HG02571 (cell line): ENCODE measurements at regions not wholly inside any gene's neighbourhood (a gene's known extent, or its start where the extent isn't known, plus 50 kb on each side); places are given as distances from the start of the nearest gene placed in this dataset.
"Not testable (repeated sequence)": the region's sequence is repeated elsewhere in the genome, so short reads cannot be mapped to it uniquely, and the experiment has no call there.

Source experiments
- ATAC-seq: cut with Tn5 transposase; IDR thresholded peaks from one replicate; pipeline ENCODE4 v1.9.1; 2021; ENCODE audit warnings: mild to moderate bottlenecking, moderate library complexity; ENCODE audit not compliant: unreplicated experiment

DNA sequence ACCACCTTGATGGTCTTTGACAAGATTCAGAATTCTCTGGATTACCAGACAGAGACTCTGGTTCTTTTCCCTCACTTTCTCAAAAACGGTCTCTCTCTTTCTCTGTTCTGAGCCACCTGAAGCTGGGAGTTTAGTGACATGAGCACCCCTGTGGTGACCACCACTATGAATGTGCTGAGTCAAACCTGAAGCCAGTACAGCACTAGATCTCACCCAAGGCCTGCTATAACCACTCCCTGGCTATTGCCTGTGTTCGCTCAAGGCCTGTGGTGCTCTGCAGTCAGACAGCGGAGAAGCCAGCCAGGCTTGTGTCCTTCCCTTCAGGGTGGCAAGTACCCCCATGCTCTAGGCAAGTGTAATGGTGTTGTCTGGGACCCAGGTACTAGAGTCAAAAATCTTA is 828.9 kb upstream of the NXPH2 start:
- ATAC-seq: no peak

DNA sequence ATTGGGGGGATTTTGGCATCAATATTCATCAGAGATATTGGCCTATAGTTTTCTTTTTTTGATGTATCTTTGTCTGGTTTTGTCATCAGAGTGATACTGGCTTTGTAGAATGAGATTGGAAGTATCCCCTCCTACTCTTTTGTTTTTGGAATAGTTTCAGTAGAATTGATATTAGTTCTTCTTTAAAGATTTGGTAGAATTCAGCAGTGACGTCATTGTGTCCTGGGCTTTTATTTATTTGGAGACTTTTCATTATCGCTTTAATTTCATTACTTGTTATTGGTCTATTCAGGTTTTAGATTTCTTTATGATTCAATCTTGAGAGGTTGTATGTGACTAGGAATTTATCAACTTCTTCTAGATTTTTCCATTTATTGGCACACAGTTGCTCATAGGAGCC is 825.5 kb upstream of the NXPH2 start:
- no peak for ATAC-seq

DNA sequence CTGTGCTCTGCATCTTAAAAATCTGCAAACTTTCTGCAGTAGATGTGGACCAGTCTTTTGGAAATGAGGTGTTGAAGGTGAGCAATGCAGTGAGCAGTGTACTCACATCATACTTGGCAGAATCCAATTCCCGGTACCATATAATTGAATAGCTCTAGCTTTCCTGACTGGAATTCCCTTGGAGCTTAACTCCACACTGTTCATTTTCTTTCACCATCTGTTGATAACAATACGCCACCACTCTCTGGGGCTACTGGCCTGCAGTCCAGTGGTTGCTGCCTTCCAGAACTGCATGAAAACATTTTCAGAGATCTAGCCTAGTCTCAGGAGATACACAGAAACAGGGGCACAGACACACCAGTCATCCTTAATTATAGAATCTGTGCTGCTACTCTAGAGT is 820.0 kb upstream of the NXPH2 start:
- no peak for ATAC-seq

DNA sequence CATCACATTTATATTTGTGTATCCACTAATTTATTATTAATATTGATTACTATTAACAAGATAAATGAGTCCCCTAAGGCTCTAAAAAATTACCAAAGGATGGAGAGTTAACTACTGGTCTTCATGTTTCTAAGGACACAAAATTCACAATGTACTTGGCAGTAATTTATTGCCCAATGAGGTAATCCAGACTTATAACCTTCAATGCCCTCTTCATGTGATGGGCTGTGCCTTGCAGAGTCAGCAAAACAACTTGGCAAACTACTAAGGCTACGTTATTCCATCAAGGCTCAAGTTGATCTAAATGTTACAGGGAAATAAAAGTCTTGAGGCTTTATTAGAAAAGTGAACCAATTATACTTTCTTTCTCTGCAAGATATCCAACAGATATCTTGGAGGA is 804.9 kb upstream of the NXPH2 start:
- no peak for ATAC-seq

DNA sequence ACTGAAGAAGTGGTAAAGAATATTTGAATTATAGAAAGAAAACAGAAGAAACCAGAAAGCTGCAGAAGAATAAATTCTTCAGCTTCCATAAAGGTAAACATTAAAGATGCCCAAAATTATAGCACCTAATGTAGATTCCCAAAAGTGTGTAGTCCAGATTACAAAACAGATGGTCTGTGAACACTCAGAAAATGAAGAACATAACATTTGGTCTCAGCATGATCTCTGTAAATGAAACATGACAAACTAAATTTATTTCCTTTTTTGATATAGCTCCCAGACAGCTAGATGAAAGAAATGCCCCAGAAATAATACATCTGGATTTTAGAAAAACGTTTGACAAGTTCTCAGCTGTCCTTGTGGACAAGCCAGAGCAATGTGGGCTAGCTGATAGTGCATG is 794.2 kb upstream of the NXPH2 start:
- no peak for ATAC-seq

DNA sequence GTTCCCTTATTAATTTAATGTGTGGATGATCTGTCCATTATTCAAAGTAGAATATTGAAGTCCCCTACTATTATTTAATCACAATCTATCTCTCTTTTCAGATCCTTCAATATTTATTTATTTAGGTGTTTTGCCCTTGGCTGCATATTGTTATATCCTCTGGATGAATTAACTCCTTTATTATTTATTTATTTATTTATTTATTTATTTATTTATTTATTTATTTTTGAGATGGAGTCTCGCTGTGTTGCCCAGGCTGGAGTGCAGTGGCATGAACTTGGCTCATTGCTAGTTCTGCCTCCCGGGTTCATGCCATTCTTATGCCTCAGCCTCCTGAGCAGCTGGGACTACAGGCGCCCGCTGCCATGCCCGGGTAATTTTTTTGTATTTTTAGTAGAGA is 776.6 kb upstream of the NXPH2 start:
- no peak for ATAC-seq

DNA sequence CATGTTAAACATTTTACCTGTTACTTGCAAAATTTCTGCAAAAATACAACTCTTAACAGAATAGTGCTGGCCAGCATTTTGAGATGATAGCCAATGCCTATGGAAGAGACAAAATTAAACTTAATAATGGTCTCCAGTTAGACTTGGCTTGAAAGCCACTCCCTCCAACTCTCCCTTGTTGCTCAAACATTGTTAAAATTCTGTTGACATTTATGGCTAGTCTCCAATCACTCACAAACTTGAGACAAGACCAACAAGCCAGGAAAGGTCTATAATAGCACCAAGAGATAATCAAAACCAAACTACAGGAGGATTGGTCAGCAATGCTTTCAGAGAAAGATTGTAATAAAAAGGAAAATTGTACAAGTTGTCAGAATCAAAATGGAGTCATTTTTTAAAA is 770.7 kb upstream of the NXPH2 start:
- no peak for ATAC-seq

DNA sequence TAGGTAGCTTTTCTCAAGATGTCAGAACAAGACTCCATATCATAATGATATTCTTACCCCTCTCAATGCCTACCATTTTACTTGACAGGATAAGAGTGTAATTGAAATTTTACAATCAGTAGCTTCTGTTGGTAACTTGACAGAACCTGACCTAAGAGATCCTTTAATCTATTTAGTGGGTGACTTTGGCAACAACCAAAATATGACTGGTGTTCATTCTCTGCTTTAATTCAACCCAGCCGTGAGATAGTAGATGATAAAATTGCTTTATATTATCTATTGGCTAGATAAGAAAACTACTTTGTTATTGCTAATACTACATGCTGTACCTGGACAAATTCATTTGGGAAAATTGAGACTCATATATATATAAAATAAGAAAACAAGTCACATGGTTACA is 770.2 kb upstream of the NXPH2 start:
- no peak for ATAC-seq

DNA sequence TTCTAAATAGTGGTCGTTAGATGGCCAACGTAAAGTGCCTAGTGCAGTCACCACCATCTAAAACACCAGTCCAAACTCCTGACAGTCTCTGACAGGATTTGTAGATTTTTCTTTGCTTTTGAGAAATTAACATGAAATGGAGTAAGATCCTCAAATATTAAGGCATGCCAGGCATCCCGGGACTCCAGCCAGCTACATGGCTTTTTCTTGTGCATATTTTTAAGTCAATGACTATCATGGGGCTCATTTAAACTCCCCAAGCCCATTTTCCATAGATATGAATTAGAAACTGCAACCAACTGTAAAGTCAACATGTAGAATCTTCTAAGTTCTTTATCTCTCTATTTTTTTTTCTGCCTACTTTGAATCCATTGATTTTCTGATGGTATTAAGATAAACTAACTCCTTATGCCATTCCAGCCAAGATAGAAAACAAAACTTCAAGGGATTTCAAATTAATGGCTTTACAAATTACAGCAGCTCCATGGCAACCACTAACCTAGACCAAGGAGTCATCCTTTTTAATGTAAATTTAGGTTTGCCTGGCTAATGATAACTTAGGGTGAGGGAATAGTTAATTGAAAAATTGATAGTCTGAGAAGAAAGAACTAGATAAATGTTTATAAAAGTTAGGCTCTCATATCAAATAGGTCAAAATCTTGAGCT is 764.1 kb upstream of the NXPH2 start:
- no peak for ATAC-seq

DNA sequence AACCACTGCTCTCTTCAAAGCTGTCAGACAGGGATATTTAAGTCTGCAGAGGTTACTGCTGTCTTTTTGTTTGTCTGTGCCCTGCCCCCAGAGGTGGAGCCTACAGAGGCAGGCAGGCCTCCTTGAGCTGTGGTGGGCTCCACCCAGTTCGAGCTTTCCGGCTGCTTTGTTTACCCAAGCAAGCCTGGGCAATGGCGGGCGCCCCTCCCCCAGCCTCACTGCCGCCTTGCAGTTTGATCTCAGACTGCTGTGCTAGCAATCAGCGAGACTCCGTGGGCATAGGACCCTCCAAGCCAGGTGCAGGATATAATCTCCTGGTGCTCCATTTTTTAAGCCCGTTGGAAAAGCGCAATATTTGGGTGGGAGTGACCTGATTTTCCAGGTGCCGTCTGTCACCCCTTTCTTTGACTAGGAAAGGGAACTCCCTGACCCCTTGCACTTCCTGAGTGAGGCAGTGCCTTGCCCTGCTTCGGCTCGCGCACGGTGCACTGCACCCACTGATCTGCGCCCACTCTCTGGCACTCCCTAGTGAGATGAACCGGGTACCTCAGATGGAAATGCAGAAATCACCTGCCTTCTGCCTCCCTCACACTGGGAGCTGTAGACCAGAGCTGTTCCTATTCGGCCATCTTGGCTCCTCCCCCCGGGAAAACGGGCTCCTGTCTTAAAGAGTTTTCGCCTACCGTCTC is 758.3 kb upstream of the NXPH2 start:
- not testable (repeated sequence) for ATAC-seq

DNA sequence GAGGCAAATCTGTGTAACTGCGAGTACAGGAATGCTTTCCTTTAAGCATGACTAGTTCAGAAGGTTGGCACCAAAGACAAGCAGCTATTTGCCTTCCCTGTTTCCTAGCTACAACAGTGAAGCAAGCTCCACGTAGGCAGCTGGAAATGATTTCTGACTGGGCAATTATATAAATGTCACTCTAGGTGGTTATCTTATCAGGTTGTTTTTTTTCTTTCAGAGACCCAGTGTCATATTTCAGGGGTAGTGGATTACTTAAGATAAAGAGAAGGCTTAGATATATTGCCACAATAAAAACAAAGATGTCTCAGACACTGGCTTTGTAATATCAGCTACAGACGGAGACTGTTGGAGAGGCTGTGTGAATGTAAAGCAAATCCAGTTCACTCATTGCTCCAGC is 748.9 kb upstream of the NXPH2 start:
- ATAC-seq: no peak

DNA sequence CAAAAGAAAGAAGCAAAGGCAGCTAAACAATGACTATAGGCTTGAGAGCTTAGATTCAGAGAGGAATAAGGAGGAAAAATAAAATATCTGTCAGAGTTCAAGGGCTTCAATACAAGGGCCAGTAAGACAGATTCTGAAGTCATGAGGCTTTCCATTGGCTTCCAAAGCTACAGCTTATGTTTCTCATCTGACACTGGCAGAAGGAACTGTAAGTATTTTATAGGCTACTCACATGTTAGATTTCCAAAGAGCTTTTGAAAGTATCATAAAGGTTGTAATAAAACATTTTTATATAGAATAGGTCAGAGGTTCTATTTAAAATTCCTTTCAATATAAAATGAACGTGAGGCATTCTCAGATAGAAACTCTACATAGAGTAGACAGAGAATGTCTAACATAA is 746.6 kb upstream of the NXPH2 start:
- no peak for ATAC-seq

DNA sequence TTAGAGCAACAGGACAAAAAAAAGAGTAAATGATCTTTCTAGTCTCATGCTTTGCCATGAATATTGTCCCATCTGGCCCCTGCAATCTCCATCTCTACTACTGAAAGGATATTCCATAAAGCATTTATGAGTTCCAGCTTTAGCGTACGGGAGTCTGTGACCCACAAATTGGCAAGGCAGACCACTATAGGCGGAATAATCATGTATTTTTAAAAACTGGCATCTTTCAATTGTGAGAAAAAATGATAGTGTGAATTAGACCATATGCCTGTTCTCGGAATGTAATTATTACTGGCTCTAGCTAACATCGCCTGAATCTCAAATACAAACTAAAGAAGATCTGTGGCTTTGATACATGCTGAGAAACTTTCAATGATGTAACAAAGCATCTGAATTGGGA is 738.1 kb upstream of the NXPH2 start:
- ATAC-seq: no peak

DNA sequence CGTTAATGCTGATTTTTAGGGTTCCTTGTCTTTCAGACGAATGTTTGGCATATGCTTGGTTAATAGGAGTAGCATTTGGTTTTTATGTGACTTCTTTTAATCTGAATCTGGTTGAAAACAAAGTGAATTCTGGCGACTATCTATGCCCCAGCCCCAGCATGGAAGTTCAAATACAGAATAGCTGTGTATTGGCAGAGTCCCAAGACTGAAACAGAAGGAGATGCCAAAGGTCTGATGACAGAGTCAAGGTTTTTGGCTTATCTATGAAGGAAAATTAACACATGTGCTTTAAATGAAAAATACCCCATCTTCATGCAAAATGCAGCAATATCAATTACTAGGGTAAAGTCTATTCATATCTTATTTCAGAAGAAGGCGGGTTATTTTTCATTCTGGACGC is 734.8 kb upstream of the NXPH2 start:
- no peak for ATAC-seq

DNA sequence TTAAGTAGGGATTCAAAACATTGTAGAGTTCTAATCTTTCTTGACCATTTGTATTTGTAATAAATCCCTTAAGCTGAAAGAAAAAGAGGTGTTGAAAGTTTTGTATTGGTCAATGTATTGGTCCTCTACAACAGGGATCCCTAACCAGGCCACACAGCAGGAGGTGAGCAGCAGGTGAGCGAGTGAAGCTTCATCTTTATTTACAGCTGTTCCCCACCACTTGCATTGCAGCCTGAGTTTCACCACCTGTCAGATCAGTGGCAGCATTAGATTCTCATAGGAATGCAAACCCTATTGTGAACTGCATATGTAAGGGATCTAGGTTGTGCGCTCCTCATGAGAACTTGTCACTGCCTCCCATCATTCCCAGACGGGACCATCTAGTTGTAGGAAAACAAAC is 715.7 kb upstream of the NXPH2 start:
- no peak for ATAC-seq

DNA sequence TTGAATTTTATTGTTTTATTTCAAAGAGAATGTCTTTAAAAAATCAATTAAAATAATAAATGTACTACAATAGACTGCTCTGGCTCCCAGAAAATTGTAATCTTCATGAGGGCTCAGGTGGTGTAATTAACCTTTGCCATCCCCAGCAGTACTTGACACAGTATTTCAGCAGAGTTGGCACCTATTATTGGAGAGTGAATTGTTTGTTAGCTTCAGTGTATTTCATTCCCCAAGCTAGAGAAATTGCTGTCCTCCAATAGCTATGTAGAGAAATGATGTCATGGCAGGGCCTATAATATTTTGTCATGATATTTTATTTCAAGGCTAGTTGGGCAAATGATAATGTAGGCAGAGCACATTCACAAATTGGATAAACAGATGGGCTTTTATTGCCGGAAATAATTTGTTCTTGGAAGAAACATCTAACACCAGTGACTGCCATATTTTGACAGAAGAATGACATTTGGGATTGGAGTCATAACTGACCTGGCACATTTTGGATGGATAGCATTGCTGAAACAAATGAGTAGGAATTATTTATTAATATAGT is 712.0 kb upstream of the NXPH2 start:
- ATAC-seq: no peak

DNA sequence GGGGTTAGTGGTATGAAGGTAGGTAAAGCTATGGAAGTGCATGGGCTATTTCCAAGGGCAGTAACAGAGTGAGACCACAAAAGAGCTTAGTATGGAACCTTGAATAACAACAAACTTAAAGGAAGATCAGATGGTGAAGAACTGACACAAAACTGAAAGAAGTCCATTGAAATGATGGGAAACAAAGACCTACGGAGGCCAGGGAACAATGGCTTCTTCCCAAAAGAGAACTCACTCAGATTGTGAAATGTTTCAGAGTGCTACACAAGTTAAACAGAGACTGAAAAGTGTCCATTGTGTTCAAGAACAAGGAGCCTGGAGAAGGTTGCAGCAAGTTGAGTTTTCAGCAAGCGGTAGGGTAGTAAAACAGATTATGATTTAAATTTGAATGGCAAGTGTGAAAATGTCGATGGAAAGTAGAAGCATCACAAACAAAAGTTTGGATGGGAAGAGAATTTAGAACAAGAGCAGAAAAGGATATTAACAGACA is 700.0 kb upstream of the NXPH2 start:
- ATAC-seq: no peak

DNA sequence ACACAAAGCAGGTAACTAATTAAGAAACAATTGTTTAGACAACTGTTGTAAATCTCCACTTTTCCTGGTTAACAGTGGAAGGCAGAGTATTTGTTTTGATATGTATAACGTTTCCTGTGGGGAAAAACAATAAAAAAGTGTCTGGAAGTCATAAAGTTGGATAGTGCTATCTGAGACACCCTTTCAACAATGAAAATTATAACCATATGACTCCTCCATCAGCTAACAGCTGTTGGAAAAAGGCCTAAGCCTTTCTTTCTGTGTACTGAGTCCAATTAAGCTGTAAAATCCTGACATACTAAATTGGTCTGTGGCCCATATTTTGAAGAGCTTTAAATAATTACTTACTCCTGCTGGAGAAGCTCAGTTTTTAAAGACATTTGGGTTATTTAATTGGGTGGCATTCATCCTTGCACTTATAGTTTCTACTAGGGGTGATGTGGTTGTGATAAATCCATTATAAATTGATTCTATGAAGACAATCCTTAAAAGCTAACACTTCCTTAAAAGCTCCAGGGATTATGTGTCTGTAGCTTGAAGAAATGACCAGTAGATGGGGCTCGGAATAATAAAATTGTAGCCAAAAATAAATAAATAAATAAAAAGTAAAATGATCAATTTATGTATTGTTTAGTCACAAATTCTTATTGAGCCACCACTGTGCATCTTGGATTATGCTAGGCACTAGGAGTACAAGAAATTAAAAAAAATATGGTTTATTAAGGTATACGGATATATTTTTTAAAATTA is 698.1 kb upstream of the NXPH2 start:
- no peak for ATAC-seq

DNA sequence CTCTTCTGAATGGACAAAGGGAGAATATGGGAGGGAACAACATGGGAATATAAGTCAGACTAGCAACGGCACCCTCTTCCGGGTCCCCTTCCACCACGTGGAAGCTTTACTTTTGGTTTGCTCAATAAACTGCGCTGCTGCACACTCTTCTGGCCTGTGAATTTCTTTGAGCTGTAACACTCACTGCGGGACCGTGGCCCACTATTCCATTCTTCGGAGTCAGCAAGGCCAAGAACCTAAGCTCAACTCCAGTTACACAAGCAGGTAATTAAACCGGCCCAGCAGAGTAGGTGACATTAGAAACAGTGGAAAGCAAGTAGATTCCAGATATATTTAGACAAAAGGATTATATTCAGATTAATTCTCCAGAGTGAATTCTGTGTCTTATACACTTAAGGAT is 697.4 kb upstream of the NXPH2 start:
- no peak for ATAC-seq

DNA sequence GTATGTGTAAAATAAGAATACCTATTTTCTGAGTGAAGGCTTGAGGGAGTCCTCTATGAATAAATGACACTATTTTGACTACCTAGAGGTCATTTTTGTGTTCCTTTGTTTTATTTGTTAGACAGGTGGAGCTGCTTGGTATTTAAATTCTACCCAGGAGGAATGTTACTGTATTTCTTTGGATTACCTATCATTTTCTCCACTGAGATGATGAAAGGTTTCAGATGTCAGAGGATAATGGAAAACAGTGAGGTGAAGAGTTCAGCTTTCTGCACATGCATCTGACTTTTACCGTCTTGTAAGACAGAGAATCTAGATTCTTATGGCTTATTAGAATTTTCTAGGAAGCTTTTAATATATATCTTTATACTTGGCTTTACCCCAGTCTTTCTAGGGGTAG is 689.8 kb upstream of the NXPH2 start:
- ATAC-seq: no peak

DNA sequence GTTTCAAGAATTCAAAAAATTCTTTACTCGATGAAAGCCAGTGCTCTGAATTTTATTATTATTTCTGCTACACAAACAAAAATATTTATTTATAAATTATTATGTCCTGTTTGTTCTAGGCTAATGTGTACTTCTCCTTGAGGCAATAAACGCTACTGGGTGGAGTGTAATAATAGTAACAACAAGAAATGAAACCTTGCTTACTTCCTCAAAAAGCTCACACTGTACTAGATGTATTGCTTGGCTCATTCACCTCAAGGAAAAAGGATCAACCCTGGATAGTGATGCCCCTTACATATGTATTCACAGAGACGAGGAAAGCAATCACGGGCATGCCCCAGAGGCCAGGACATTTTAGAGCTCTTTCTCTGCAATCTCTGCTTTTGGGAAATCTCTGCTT is 685.6 kb upstream of the NXPH2 start:
- ATAC-seq: no peak

DNA sequence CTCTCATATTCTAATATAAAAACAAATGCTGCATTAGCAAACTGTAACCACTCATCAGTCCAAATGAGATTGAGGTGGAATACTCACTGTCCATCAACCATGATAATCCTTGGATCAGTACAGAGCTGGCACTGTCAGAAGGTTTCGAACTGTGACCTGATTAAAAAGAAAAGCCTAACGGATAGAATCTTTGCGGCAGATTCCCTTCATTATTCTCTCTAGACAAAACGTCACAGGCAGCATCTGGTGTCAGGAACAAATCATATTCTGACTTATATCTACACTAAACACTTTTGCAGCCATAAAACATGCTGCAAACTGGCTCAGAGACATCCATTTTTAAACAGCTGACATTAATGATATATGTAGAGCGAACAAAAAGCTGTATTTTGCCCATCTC is 677.7 kb upstream of the NXPH2 start:
- ATAC-seq: no peak
